ENCODE measurements at regions not wholly inside any gene's neighbourhood (a gene's known extent, or its start where the extent isn't known, plus 50 kb on each side); places are given as distances from the start of the nearest gene placed in this dataset.

DNA sequence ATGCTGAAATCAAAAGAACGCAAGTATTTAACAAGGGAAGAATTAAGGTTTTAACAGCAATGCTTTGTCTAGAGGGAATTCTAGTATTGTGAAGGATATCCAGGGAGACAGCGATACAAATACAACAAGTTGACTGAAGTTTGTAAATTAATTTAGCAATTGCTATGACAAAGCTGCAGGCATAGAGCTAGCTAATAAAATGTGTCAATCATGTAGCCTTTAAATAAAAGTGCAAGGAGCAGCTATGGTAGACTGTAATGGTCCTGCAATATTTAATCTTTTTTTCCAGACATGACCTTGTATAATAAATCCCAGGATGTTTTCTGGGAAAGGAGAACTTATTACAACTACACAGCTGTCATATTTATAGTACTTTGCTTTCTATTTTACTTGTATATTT is 779.3 kb downstream of the SLITRK5 start:
- TF ChIP-seq, protein P1, sequence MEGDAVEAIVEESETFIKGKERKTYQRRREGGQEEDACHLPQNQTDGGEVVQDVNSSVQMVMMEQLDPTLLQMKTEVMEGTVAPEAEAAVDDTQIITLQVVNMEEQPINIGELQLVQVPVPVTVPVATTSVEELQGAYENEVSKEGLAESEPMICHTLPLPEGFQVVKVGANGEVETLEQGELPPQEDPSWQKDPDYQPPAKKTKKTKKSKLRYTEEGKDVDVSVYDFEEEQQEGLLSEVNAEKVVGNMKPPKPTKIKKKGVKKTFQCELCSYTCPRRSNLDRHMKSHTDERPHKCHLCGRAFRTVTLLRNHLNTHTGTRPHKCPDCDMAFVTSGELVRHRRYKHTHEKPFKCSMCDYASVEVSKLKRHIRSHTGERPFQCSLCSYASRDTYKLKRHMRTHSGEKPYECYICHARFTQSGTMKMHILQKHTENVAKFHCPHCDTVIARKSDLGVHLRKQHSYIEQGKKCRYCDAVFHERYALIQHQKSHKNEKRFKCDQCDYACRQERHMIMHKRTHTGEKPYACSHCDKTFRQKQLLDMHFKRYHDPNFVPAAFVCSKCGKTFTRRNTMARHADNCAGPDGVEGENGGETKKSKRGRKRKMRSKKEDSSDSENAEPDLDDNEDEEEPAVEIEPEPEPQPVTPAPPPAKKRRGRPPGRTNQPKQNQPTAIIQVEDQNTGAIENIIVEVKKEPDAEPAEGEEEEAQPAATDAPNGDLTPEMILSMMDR (conservative IDR thresholded peaks at IDR 0.05), result no peak
- Mint-ChIP-seq H3K27ac (ENCODE audit: unreplicated experiment) (no peak overlapping the region), H3K4me1 (no peaks in the 10 kb centered on the region), H3K36me3 (ENCODE audit: low read depth) (no peaks in the 10 kb centered on the region), H3K4me3 (no peak overlapping the region), H3K27me3 (ENCODE audit: low read depth) (no peaks in the 10 kb centered on the region), H3K9me3 (peaks cover 5% of the 10 kb centered on the region)
- no peak for DNase-seq (ENCODE audit: low read depth, low spot score)

DNA sequence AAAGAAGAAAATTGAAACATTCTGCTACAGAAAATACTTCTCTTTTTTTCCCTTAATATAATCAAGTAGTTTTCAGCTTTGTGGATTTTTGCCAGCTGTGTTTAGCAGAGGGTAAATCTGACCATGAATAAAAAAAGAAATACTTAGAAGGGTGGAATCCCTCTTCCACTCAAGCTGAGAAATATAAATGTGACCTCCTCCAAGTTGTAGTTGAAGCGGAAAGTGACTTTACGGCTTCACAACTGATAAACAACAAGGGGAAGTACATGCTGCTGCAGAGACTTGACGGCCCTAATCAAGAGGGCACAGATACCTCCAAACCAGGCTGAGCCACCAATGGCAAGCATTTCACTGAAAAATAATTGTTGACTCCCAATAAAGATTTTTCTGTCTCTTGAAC is 785.0 kb downstream of the SLITRK5 start:
- no peak overlapping the region for H3K27ac Mint-ChIP-seq (ENCODE audit: unreplicated experiment)
- no peaks in the 10 kb centered on the region for H3K4me1 Mint-ChIP-seq
- H3K36me3 Mint-ChIP-seq (ENCODE audit: low read depth), result no peaks in the 10 kb centered on the region
- no peak overlapping the region for H3K4me3 Mint-ChIP-seq
- H3K9me3 Mint-ChIP-seq, result no peaks in the 10 kb centered on the region
- no peaks in the 10 kb centered on the region for H3K27me3 Mint-ChIP-seq (ENCODE audit: low read depth)
- no peak for DNase-seq (ENCODE audit: low read depth, low spot score)
- TF ChIP-seq, protein P1 (conservative IDR thresholded peaks at IDR 0.05), result no peak

DNA sequence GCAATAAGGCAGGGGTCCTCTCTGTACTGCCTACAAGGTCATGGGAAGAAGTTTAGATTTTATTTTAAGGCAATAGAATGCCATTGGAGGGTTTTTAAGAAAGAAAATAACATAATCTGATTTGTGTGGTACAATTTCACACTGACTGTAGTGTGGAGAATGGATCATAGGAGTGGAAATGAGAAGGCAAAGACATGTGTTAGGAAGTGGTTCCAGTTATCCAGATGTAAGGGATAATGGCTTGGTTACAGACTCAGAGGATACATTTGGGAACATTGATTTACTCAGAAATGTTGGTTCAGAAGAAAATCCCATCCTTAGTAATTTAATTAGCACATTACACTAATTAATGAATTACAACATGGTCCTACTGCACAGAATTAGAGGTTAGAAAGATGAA is 788.2 kb downstream of the SLITRK5 start:
- H3K4me3 Mint-ChIP-seq, result no peak overlapping the region

DNA sequence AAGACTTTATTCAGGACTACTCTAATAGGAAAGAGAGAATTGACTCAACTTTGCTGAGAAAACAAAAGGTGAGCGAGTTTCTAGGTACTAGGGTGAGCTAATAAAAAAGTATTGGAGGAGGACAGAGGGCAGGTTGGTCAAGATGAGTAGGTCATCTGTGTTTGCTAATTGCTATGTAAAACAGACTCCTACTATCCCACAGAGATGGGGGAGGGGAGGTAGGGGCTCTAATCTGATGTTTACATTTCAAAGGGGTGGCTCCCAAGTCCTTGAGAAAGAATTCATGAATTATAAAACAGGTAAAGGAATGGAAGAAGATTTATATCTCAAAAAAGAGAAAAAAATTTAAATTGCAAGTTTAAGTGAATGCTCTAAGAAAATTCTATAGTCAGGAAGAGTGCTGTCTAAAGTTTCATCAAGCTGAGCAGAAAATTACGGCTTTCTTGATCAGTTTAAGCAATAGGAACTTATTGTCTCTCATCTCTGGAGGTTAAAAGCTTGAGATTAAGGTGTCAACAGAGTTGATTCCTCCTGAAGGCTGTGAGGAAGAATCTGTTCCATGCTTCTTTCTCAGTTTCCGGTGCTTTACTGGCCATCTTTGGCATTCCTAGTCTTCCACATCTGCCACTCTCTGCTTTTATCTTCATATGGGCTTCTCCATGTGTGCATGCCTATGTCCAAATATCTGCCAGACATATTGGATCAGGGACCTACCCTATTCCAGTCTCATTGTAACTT is 790.3 kb downstream of the SLITRK5 start:
- no peak for DNase-seq (ENCODE audit: low read depth, low spot score)

More for the DNA sequence above, 788.2 kb downstream of the SLITRK5 start:
- no peaks in the 10 kb centered on the region for H3K4me1 Mint-ChIP-seq
- no peaks in the 10 kb centered on the region for H3K36me3 Mint-ChIP-seq (ENCODE audit: low read depth)
- TF ChIP-seq, protein P1 (conservative IDR thresholded peaks at IDR 0.05), result no peak
- H3K9me3 Mint-ChIP-seq, result no peaks in the 10 kb centered on the region
- H3K27ac Mint-ChIP-seq (ENCODE audit: unreplicated experiment), result no peak overlapping the region
- DNase-seq (ENCODE audit: low read depth, low spot score), result no peak
- H3K27me3 Mint-ChIP-seq (ENCODE audit: low read depth), result no peaks in the 10 kb centered on the region

DNA sequence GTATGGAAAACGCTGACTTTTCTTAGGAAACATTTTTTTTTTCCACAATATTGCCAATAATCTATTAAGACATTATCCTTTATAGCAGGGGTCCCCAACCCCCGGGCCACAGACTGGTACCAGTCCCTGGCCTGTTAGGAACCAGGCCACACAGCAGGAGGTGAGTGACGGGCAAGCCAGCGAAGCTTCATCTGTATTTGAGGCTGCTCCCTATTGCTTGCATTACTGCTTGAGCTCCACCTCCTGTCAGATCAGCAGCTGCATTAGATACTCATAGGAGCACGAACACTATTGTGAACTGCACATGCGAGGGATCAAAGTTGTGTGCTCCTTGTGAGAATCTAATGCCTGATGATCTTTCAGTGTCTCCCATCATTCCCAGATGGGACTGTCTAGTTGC is 793.7 kb downstream of the SLITRK5 start:
- no peak overlapping the region for H3K4me3 Mint-ChIP-seq
- DNase-seq (ENCODE audit: low read depth, low spot score), result no peak

More for the DNA sequence above, 790.3 kb downstream of the SLITRK5 start:
- TF ChIP-seq, protein P1 (conservative IDR thresholded peaks at IDR 0.05), result no peak
- no peaks in the 10 kb centered on the region for H3K36me3 Mint-ChIP-seq (ENCODE audit: low read depth)
- H3K4me3 Mint-ChIP-seq, result no peak overlapping the region
- H3K27me3 Mint-ChIP-seq (ENCODE audit: low read depth), result no peaks in the 10 kb centered on the region
- no peaks in the 10 kb centered on the region for H3K4me1 Mint-ChIP-seq
- no peak overlapping the region for H3K27ac Mint-ChIP-seq (ENCODE audit: unreplicated experiment)
- H3K9me3 Mint-ChIP-seq, result no peaks in the 10 kb centered on the region

More for the DNA sequence above, 793.7 kb downstream of the SLITRK5 start:
- Mint-ChIP-seq H3K36me3 (ENCODE audit: low read depth) (no peaks in the 10 kb centered on the region), H3K27me3 (ENCODE audit: low read depth) (no peaks in the 10 kb centered on the region), H3K27ac (ENCODE audit: unreplicated experiment) (no peak overlapping the region), H3K4me1 (no peaks in the 10 kb centered on the region), H3K9me3 (no peaks in the 10 kb centered on the region)
- TF ChIP-seq, protein P1 (conservative IDR thresholded peaks at IDR 0.05), result no peak
